H1 (cell line): ENCODE measurements at regions not wholly inside any gene's neighbourhood (a gene's known extent, or its start where the extent isn't known, plus 50 kb on each side); places are given as distances from the start of the nearest gene placed in this dataset.

Source experiments
- ASH2L ChIP-seq: fragments of 200-600, 300-600 bp; sonication (generic); IDR thresholded peaks from one replicate; pipeline ENCODE4 v1.7.1; 2017; ENCODE audit warnings: low read length
- GTF2F1 ChIP-seq: IDR thresholded peaks from 2 replicates; pipeline ENCODE4 v1.6.1; 2012; ENCODE audit warnings: low read depth, low read length, improper control_type of control experiment, borderline replicate concordance
- JUN ChIP-seq: IDR thresholded peaks from 2 replicates; pipeline ENCODE4 v1.6.1; 2011; ENCODE audit warnings: low read depth, mild to moderate bottlenecking, improper control_type of control experiment, low read length
- NRF1 ChIP-seq: IDR thresholded peaks from 2 replicates; pipeline ENCODE4 v1.6.1; 2011; ENCODE audit warnings: mild to moderate bottlenecking, low read depth, low read length, improper control_type of control experiment
- POLR2AphosphoS5 ChIP-seq: IDR thresholded peaks from 2 replicates; pipeline ENCODE4 v1.6.1; 2011; ENCODE audit warnings: low read depth, low read length
- RBBP5 ChIP-seq: IDR thresholded peaks from 2 replicates; pipeline ENCODE4 v1.7.1; 2012; ENCODE audit warnings: low read depth, mild to moderate bottlenecking, inconsistent platforms, low read length, moderate library complexity, borderline replicate concordance
- RFX5 ChIP-seq: IDR thresholded peaks from 2 replicates; pipeline ENCODE4 v1.6.1; 2011; ENCODE audit warnings: low read depth, low read length, improper control_type of control experiment, borderline replicate concordance
- RNF2 ChIP-seq: fragments of 200-900, 300-1000 bp; sonication (generic); IDR thresholded peaks from 2 replicates; pipeline ENCODE4 v1.7.1; 2016; ENCODE audit warnings: borderline replicate concordance, low read depth, mild to moderate bottlenecking, antibody characterized with exemption, low read length; ENCODE audit not compliant: poor library complexity, severe bottlenecking; ENCODE audit errors: missing control alignments
- TBP ChIP-seq: IDR thresholded peaks from 2 replicates; pipeline ENCODE4 v1.6.1; 2011; ENCODE audit warnings: low read depth, low read length, improper control_type of control experiment
- TCF12 ChIP-seq: IDR thresholded peaks from 2 replicates; pipeline ENCODE4 v1.6.1; 2011; ENCODE audit warnings: low read depth, mild to moderate bottlenecking, low read length
- TF ChIP-seq, protein P1 (sequence below): fragments of 300-600 bp; sonication (generic); IDR thresholded peaks from 2 replicates; pipeline ENCODE4 v1.7.1; 2012; ENCODE audit warnings: low read length, moderate library complexity, mild to moderate bottlenecking, inconsistent platforms; ENCODE audit not compliant: insufficient replicate concordance
- TF ChIP-seq, protein P2 (sequence below): IDR thresholded peaks from 2 replicates; pipeline ENCODE4 v1.6.1; 2011; ENCODE audit warnings: low read length, improper control_type of control experiment

- TF ChIP-seq, protein P1, sequence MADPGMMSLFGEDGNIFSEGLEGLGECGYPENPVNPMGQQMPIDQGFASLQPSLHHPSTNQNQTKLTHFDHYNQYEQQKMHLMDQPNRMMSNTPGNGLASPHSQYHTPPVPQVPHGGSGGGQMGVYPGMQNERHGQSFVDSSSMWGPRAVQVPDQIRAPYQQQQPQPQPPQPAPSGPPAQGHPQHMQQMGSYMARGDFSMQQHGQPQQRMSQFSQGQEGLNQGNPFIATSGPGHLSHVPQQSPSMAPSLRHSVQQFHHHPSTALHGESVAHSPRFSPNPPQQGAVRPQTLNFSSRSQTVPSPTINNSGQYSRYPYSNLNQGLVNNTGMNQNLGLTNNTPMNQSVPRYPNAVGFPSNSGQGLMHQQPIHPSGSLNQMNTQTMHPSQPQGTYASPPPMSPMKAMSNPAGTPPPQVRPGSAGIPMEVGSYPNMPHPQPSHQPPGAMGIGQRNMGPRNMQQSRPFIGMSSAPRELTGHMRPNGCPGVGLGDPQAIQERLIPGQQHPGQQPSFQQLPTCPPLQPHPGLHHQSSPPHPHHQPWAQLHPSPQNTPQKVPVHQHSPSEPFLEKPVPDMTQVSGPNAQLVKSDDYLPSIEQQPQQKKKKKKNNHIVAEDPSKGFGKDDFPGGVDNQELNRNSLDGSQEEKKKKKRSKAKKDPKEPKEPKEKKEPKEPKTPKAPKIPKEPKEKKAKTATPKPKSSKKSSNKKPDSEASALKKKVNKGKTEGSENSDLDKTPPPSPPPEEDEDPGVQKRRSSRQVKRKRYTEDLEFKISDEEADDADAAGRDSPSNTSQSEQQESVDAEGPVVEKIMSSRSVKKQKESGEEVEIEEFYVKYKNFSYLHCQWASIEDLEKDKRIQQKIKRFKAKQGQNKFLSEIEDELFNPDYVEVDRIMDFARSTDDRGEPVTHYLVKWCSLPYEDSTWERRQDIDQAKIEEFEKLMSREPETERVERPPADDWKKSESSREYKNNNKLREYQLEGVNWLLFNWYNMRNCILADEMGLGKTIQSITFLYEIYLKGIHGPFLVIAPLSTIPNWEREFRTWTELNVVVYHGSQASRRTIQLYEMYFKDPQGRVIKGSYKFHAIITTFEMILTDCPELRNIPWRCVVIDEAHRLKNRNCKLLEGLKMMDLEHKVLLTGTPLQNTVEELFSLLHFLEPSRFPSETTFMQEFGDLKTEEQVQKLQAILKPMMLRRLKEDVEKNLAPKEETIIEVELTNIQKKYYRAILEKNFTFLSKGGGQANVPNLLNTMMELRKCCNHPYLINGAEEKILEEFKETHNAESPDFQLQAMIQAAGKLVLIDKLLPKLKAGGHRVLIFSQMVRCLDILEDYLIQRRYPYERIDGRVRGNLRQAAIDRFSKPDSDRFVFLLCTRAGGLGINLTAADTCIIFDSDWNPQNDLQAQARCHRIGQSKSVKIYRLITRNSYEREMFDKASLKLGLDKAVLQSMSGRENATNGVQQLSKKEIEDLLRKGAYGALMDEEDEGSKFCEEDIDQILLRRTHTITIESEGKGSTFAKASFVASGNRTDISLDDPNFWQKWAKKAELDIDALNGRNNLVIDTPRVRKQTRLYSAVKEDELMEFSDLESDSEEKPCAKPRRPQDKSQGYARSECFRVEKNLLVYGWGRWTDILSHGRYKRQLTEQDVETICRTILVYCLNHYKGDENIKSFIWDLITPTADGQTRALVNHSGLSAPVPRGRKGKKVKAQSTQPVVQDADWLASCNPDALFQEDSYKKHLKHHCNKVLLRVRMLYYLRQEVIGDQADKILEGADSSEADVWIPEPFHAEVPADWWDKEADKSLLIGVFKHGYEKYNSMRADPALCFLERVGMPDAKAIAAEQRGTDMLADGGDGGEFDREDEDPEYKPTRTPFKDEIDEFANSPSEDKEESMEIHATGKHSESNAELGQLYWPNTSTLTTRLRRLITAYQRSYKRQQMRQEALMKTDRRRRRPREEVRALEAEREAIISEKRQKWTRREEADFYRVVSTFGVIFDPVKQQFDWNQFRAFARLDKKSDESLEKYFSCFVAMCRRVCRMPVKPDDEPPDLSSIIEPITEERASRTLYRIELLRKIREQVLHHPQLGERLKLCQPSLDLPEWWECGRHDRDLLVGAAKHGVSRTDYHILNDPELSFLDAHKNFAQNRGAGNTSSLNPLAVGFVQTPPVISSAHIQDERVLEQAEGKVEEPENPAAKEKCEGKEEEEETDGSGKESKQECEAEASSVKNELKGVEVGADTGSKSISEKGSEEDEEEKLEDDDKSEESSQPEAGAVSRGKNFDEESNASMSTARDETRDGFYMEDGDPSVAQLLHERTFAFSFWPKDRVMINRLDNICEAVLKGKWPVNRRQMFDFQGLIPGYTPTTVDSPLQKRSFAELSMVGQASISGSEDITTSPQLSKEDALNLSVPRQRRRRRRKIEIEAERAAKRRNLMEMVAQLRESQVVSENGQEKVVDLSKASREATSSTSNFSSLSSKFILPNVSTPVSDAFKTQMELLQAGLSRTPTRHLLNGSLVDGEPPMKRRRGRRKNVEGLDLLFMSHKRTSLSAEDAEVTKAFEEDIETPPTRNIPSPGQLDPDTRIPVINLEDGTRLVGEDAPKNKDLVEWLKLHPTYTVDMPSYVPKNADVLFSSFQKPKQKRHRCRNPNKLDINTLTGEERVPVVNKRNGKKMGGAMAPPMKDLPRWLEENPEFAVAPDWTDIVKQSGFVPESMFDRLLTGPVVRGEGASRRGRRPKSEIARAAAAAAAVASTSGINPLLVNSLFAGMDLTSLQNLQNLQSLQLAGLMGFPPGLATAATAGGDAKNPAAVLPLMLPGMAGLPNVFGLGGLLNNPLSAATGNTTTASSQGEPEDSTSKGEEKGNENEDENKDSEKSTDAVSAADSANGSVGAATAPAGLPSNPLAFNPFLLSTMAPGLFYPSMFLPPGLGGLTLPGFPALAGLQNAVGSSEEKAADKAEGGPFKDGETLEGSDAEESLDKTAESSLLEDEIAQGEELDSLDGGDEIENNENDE = no peak
- TF ChIP-seq JUN (no peak), TCF12 (no peak), ASH2L (no peak), GTF2F1 (no peak), POLR2AphosphoS5 (no peak), NRF1 (no peak), RNF2 (no peak), RFX5 (no peak), RBBP5 (no peak), TBP (no peak)
- TF ChIP-seq, protein P2, sequence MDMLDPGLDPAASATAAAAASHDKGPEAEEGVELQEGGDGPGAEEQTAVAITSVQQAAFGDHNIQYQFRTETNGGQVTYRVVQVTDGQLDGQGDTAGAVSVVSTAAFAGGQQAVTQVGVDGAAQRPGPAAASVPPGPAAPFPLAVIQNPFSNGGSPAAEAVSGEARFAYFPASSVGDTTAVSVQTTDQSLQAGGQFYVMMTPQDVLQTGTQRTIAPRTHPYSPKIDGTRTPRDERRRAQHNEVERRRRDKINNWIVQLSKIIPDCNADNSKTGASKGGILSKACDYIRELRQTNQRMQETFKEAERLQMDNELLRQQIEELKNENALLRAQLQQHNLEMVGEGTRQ = no peak
Measured at GRCh38 chr1:25066256-25066655, 136.2 kb upstream of the RUNX3 start (continued).
